Mucosa of descending colon (tissue), 3 donors: ENCODE measurements at regions not wholly inside any gene's neighbourhood (a gene's known extent, or its start where the extent isn't known, plus 50 kb on each side); places are given as distances from the start of the nearest gene placed in this dataset.

ENCODE experiments used
- ATAC-seq: fragments of 200-7000 bp; cut with Tn5 transposase; one replicate; pipeline ENCODE4 v1.9.1; 2020; ENCODE audit warnings: mild to moderate bottlenecking, moderate library complexity
- DNase-seq, 3 donors: peaks; one replicate each; pipeline ENCODE4 v3.0.0-alpha.2; 2020
- H3K36me3 ChIP-seq: fragments of 200-600 bp; one replicate; pipeline ENCODE4 v1.8.0; 2021; ENCODE audit warnings: low read depth, mild to moderate bottlenecking
- H3K4me1 ChIP-seq: fragments of 200-600 bp; one replicate; pipeline ENCODE4 v1.8.0; 2021; ENCODE audit warnings: low read depth, mild to moderate bottlenecking
- H3K4me3 ChIP-seq: fragments of 200-600 bp; one replicate; pipeline ENCODE4 v1.8.0; 2021; ENCODE audit warnings: mild to moderate bottlenecking
- H3K9me3 ChIP-seq: fragments of 200-600 bp; one replicate; pipeline ENCODE4 v1.8.0; 2021; ENCODE audit warnings: mild to moderate bottlenecking
- intact Hi-C, 2 donors: fragments of 100-400 bp; cut with DNase I in 1 of 2; cut with micrococcal nuclease in 1 of 2; formaldehyde crosslinking; loops; one replicate each; pipeline versions ENCODE4 v1.11.0 to v1.11.1; 2022; cut with DNase I, micrococcal nuclease
- TF ChIP-seq, protein P1 (sequence below): fragments of 200-600 bp; IDR thresholded peaks from one replicate; pipeline ENCODE4 v1.8.0; 2022; ENCODE audit warnings: antibody characterized with exemption, mild to moderate bottlenecking
- donor health status: DM: no; HTN: no; CAD: no; lungs with moderate emphysema.
- donor health status: DM: no; HTN: no; CAD: no.
- donor health status: DM: no; HTN: yes; CAD: no.

DNA sequence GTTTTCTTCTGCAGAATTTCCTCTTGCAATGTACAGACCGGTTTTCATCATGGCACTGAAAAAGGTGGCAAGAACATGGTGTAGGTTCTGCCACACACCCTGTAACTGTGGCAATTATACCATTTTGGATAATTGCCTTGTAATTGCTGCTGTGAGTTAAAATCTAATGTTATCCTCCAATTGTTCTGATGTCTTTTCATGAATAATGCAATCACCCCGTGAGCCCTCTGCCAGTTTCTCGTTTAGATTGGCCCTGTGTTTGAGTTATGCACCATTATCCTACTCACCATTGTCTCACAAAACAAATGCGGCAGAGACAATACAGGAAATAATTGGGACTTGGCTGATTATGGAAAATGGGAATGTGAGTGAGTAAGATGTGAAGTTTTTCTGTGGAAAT, 61.8 kb upstream of the MTNR1B start:
- H3K4me1 ChIP-seq, result no peaks in the 10 kb centered on the region
- ATAC-seq (no peak), DNase-seq (no peak)
- TF ChIP-seq, protein P1, sequence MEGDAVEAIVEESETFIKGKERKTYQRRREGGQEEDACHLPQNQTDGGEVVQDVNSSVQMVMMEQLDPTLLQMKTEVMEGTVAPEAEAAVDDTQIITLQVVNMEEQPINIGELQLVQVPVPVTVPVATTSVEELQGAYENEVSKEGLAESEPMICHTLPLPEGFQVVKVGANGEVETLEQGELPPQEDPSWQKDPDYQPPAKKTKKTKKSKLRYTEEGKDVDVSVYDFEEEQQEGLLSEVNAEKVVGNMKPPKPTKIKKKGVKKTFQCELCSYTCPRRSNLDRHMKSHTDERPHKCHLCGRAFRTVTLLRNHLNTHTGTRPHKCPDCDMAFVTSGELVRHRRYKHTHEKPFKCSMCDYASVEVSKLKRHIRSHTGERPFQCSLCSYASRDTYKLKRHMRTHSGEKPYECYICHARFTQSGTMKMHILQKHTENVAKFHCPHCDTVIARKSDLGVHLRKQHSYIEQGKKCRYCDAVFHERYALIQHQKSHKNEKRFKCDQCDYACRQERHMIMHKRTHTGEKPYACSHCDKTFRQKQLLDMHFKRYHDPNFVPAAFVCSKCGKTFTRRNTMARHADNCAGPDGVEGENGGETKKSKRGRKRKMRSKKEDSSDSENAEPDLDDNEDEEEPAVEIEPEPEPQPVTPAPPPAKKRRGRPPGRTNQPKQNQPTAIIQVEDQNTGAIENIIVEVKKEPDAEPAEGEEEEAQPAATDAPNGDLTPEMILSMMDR, result no peak
- H3K9me3 ChIP-seq, result no peaks in the 10 kb centered on the region
- intact Hi-C loops, result no loop called here
- no peaks in the 10 kb centered on the region for H3K36me3 ChIP-seq
- H3K4me3 ChIP-seq, result no peak overlapping the region

DNA sequence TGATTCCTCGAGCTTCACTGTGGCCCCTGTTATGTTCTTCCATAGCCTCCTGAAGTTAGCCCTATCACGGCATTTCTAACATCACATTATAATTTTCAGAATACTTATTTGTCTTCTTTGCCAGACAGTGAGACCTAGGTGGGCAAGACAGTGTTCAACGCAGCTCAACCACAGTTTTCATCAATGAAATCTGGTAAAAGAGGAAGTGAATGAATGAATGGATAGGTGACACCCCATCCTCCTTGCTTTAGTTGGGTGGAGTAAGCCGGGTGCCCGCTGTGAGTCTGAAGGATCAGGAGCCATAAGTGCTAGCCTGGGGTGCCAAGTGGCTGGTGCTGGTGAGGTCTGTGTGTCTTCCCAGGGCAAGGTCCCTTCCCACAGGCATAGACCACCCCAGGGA, 60.2 kb upstream of the MTNR1B start:
- H3K36me3 ChIP-seq, result no peaks in the 10 kb centered on the region
- DNase-seq, result no peak
- no peak for ATAC-seq
- H3K9me3 ChIP-seq, result no peaks in the 10 kb centered on the region
- TF ChIP-seq, protein P1, result no peak
- intact Hi-C loops, result no loop called here
- H3K4me3 ChIP-seq, result no peak overlapping the region
- H3K4me1 ChIP-seq, result no peaks in the 10 kb centered on the region

DNA sequence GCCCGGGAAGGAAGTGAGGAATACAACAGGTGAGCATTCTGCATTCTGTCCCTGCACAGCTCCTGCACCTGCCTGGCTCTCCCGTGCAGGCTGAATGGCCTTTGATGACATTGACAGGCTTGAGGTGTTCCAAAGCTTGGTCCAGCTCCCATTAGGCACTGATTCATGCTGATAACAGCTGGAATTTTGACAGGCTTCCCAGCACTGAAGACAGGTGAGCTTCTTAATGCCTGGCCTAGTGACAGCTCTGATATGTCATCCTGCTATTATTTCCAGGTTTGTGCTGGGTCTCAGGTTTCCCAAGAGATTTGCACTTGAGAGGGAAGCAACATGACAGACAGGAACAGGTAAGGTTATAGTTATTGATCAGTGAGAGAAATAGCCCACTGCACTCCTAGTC, 58.0 kb upstream of the MTNR1B start:
- no peak for DNase-seq
- no peak for ATAC-seq
- Histone ChIP-seq H3K36me3 (no peaks in the 10 kb centered on the region), H3K4me3 (no peak overlapping the region), H3K9me3 (no peaks in the 10 kb centered on the region), H3K4me1 (no peaks in the 10 kb centered on the region)
- intact Hi-C loops, result no loop called here
- TF ChIP-seq, protein P1, result no peak

DNA sequence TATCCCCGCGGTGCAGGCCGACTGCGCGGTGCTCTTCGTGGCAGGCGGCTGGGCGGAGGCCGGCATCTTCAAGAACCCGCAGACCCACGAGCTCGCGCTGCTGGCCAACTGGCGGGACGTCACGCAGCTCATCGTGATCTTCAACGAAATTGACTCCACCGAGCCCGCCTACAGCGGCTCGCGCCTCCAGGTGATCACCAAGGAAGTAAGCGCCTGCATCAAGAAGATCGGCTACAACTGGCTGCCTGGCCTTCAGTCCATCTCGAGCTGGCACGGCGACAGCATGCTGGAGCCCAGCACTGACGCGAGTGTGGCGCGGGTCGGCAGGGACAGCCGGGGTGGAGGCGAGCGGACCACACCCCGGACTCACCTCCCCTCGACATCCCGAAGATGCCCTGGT, 53.9 kb upstream of the MTNR1B start:
- TF ChIP-seq, protein P1, result no peak
- Histone ChIP-seq H3K36me3 (no peaks in the 10 kb centered on the region), H3K4me3 (no peak overlapping the region), H3K9me3 (no peaks in the 10 kb centered on the region), H3K4me1 (no peaks in the 10 kb centered on the region)
- intact Hi-C loops, result no loop called here
- peak in 1 of 3 donors; percentile 47 for DNase-seq
- no peak for ATAC-seq

DNA sequence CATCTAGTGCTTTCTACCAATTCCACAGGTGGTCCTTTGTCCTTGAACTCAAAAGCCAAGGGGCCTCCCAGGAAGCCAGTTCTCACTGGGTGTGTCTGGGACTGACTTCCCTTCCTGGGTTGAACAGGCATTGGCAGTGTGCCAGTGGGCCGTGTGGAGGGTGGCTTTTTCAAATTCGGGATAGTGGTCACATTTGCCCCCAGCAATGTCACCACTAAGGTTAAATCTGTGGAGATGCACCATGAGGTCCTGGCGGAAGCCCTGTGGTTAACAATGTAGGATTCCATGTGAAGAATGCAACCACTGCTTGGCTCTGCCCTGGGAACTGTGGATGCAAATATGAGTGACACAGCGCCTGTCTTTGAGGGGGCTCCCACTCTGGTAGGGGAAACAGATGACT, 53.2 kb upstream of the MTNR1B start:
- ATAC-seq, result no peak
- no peak for DNase-seq
- H3K36me3 ChIP-seq, result no peaks in the 10 kb centered on the region

DNA sequence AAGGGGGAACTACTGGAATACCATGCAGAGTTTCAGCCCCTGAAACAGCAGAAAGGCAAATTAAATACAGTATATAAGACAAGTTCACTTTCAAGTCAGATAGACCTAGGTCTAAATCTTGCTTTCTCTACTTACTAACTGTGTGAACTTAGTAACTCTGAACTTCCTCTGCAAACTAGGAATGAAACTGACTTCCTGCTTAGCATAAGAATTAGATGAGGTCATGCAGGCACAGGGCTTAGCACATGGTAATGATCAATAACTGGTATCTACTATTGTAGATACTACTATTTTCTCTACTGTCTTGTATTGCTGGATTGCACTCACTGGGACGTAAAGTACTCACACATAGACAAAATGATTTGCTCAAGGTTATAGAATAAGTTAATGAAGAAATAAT, 51.5 kb upstream of the MTNR1B start:
- Histone ChIP-seq H3K36me3 (no peaks in the 10 kb centered on the region), H3K9me3 (no peaks in the 10 kb centered on the region), H3K4me3 (no peak overlapping the region), H3K4me1 (no peaks in the 10 kb centered on the region)
- intact Hi-C loops, result no loop called here
- ATAC-seq (no peak), DNase-seq (no peak)
- TF ChIP-seq, protein P1, result no peak

More for the DNA sequence above, 53.2 kb upstream of the MTNR1B start:
- H3K4me1 ChIP-seq, result no peaks in the 10 kb centered on the region
- H3K9me3 ChIP-seq, result no peaks in the 10 kb centered on the region
- no peak overlapping the region for H3K4me3 ChIP-seq
- TF ChIP-seq, protein P1, result no peak
- intact Hi-C loops, result no loop called here
